ENCODE measurements at regions not wholly inside any gene's neighbourhood (a gene's known extent, or its start where the extent isn't known, plus 50 kb on each side); places are given as distances from the start of the nearest gene placed in this dataset.

DNA sequence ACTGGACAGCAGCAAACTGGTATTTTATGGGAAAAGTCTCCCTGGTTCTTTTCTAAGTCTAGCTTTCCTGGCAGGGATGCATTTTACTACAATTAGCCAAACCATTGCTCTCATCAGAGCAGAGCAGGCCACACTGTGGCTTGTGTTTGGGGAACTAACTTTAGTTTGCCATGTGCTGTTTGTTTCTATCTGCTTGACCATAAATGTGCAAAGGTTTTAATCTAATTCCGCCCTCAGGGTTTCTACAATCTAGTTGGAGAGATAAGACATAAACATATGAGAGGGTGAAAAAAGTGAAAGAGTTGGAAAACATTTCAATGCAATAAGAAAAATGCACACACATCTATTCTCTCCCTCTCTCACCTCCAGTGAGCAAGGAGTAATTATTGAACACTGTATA is 86.9 kb upstream of the MAPK4 start:
- TF ChIP-seq POLR2AphosphoS5 (IDR thresholded peaks at IDR 0.05) = no peak
- TF ChIP-seq POLR2A (IDR thresholded peaks at IDR 0.05) = no peak
- TF ChIP-seq CTCF (IDR thresholded peaks at IDR 0.05) = no peak
